ENCODE measurements at regions not wholly inside any gene's neighbourhood (a gene's known extent, or its start where the extent isn't known, plus 50 kb on each side); places are given as distances from the start of the nearest gene placed in this dataset.

DNA sequence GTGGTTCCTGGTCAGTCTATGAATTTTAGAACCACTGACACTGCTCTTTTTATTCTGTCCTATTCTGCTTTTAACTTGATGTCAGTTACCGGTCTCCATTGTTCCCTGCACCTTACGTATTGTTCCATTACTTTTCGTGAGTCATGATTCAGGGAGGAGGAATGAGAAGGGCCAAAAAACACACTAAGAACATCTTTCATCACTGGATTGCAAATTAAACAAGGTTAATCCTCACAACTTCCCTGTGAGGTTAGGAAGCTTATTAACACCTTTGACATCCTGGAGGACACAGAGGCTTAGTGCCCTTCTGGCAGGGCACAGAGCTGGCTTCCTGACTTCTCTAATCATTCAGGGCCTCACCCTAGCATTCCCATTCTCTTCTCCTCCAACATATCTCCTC lies 227.6 kb upstream of the SATB1 start:
- Histone ChIP-seq H3K36me3 (replicated peaks in 1 of 2; ENCODE audit: control insufficient read depth in 1 of 2, insufficient read depth in 2 of 2, low read length in 2 of 2) (no peaks in the 10 kb centered on the region), H3K4me2 (replicated peaks; ENCODE audit: extremely low read depth, low read length, poor library complexity, severe bottlenecking) (no peak overlapping the region), H3K27ac (ENCODE audit: low read depth in 1 of 2, low read length in 2 of 2) (no peak overlapping the region), H3K9me3 (replicated peaks in 1 of 2; ENCODE audit: control insufficient read depth in 1 of 2, insufficient read depth in 1 of 2, low read length in 2 of 2) (no peaks in the 10 kb centered on the region), H3K4me3 (replicated peaks in 1 of 3; ENCODE audit: low read depth in 2 of 3, low read length in 3 of 3) (no peak overlapping the region), H3K9ac (ENCODE audit: insufficient read depth, low read length, poor library complexity, severe bottlenecking) (no peak overlapping the region), H4K20me1 (ENCODE audit: insufficient read depth, low read length) (no peaks in the 10 kb centered on the region), H2AFZ (ENCODE audit: insufficient read depth, low read depth, low read length, poor library complexity, severe bottlenecking) (no peak overlapping the region), H3K4me1 (ENCODE audit: control insufficient read depth in 1 of 2, insufficient read depth in 2 of 2, low read length in 2 of 2) (no peaks in the 10 kb centered on the region), H3K27me3 (ENCODE audit: control insufficient read depth in 2 of 2, insufficient read depth in 2 of 2, low read length in 2 of 2) (no peaks in the 10 kb centered on the region), H3K79me2 (ENCODE audit: insufficient read depth, low read length) (no peaks in the 10 kb centered on the region)
- Mint-ChIP-seq H3K4me3 (no peak overlapping the region), H3K36me3 (no peaks in the 10 kb centered on the region), H3K27me3 (ENCODE audit: low read depth in 3 of 3) (peaks cover 0 to 2% (median 2%) of the 10 kb centered on the region in 3 donors), H3K27ac (no peak overlapping the region), H3K9me3 (no peaks in the 10 kb centered on the region), H3K4me1 (no peaks in the 10 kb centered on the region)
- DNase-seq, result no peak
- TF ChIP-seq, protein P1, sequence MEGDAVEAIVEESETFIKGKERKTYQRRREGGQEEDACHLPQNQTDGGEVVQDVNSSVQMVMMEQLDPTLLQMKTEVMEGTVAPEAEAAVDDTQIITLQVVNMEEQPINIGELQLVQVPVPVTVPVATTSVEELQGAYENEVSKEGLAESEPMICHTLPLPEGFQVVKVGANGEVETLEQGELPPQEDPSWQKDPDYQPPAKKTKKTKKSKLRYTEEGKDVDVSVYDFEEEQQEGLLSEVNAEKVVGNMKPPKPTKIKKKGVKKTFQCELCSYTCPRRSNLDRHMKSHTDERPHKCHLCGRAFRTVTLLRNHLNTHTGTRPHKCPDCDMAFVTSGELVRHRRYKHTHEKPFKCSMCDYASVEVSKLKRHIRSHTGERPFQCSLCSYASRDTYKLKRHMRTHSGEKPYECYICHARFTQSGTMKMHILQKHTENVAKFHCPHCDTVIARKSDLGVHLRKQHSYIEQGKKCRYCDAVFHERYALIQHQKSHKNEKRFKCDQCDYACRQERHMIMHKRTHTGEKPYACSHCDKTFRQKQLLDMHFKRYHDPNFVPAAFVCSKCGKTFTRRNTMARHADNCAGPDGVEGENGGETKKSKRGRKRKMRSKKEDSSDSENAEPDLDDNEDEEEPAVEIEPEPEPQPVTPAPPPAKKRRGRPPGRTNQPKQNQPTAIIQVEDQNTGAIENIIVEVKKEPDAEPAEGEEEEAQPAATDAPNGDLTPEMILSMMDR (IDR thresholded peaks at IDR 0.05), result no peak
- intact Hi-C loops (cut with micrococcal nuclease), result no loop called here
- 100% methylated on average over 3 of the region's 3 CpGs for WGBS (ENCODE audit: insufficient coverage)

DNA sequence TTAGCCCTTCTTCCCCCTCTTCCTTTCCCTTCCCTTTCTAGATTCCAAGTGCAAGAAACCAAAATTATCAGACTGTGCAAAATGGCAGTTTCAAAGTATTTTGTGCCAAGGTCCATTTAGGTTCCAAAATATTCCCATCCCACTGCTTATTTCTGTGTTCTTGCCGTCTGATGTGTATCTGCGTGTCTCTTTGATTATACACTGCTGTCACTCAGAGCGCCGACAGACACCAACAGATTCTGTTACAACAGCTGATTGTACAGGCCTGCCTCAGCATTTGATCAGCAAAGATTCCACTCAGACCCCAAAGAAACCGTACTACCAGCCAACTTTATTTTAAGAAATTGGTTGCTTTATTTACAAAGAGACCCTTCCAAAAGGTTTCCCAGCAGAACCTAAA lies 225.6 kb upstream of the SATB1 start:
- H3K4me3 Mint-ChIP-seq, result no peak overlapping the region
- no peaks in the 10 kb centered on the region for H3K36me3 ChIP-seq (replicated peaks in 1 of 2; ENCODE audit: control insufficient read depth in 1 of 2, insufficient read depth in 2 of 2, low read length in 2 of 2)
- 94% methylated on average over 4 of the region's 5 CpGs for WGBS (ENCODE audit: insufficient coverage)
- no peaks in the 10 kb centered on the region for H3K4me1 ChIP-seq (ENCODE audit: control insufficient read depth in 1 of 2, insufficient read depth in 2 of 2, low read length in 2 of 2)
- no peaks in the 10 kb centered on the region for H3K27me3 ChIP-seq (ENCODE audit: control insufficient read depth in 2 of 2, insufficient read depth in 2 of 2, low read length in 2 of 2)
- H3K9me3 ChIP-seq (replicated peaks in 1 of 2; ENCODE audit: control insufficient read depth in 1 of 2, insufficient read depth in 1 of 2, low read length in 2 of 2), result no peaks in the 10 kb centered on the region
- no peaks in the 10 kb centered on the region for H3K4me1 Mint-ChIP-seq
- intact Hi-C loops (cut with micrococcal nuclease), result no loop called here
- no peaks in the 10 kb centered on the region for H3K9me3 Mint-ChIP-seq
- peaks cover 0 to 2% (median 2%) of the 10 kb centered on the region in 3 donors for H3K27me3 Mint-ChIP-seq (ENCODE audit: low read depth in 3 of 3)
- H3K9ac ChIP-seq (ENCODE audit: insufficient read depth, low read length, poor library complexity, severe bottlenecking), result no peak overlapping the region
- H3K27ac Mint-ChIP-seq, result no peak overlapping the region
- H3K4me3 ChIP-seq (replicated peaks in 1 of 3; ENCODE audit: low read depth in 2 of 3, low read length in 3 of 3), result no peak overlapping the region
- no peaks in the 10 kb centered on the region for H4K20me1 ChIP-seq (ENCODE audit: insufficient read depth, low read length)
- no peaks in the 10 kb centered on the region for H3K79me2 ChIP-seq (ENCODE audit: insufficient read depth, low read length)
- DNase-seq, result no peak
- H3K4me2 ChIP-seq (replicated peaks; ENCODE audit: extremely low read depth, low read length, poor library complexity, severe bottlenecking), result no peak overlapping the region
- no peak overlapping the region for H3K27ac ChIP-seq (ENCODE audit: low read depth in 1 of 2, low read length in 2 of 2)
- no peaks in the 10 kb centered on the region for H3K36me3 Mint-ChIP-seq
- no peak overlapping the region for H2AFZ ChIP-seq (ENCODE audit: insufficient read depth, low read depth, low read length, poor library complexity, severe bottlenecking)
- TF ChIP-seq, protein P1 (IDR thresholded peaks at IDR 0.05), result no peak
